GM21390 (cell line): ENCODE measurements at regions not wholly inside any gene's neighbourhood (a gene's known extent, or its start where the extent isn't known, plus 50 kb on each side); places are given as distances from the start of the nearest gene placed in this dataset.

ENCODE experiments used
- ATAC-seq: cut with Tn5 transposase; IDR thresholded peaks from one replicate; pipeline ENCODE4 v1.9.1; 2021; ENCODE audit not compliant: unreplicated experiment

GRCh38 chr10:128694851-128695725, 568.9 kb upstream of the MKI67 start:
- no peak for ATAC-seq

- ATAC-seq = no peak
Measured at GRCh38 chr10:128695931-128696330, 569.7 kb upstream of the MKI67 start.

DNA sequence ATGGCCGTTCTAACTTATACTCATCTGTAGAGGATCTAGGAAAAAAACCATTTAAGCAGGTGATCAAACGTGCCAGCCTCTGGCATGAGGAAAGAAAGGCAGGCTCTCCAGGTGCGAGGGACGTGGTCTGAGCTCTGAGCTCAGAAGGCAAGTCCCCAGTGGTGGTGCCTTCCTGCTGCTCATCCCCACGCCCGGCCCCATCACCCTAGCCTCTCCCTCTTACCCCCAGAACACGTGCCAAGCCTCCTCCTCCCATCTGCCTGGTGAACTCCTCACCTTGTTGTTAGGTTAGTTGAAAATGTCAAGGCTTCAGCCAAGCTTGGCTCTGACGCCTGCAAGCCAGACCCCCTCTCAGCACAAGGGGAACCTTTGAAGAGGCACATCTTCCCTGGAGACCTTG, 571.2 kb upstream of the MKI67 start:
- no peak for ATAC-seq

DNA sequence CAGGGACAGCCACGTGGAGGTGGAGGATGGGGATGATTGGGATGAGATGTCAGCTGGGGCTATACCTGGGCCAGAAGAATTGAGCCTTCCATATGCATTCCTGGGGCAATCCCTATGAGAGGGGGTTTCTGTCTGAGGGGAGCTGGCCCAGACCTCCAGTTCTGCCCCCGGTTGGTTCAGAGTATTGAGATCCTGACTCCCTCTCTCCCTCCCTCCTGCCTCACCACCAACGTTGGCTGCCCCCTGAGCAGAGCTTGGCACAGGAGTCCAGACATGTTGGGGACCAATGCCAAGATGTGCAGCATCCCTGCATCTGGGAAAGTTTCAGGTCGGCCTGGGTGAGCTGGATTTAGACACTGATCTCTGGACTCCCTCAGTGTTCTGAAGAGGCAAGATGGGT, 575.2 kb upstream of the MKI67 start:
- ATAC-seq = no peak

GRCh38 chr10:128701837-128702236, 575.6 kb upstream of the MKI67 start:
- ATAC-seq = no peak

GRCh38 chr10:128704716-128705115, 578.5 kb upstream of the MKI67 start:
- ATAC-seq = no peak

GRCh38 chr10:128708182-128708581, 582.0 kb upstream of the MKI67 start:
- ATAC-seq = no peak

GRCh38 chr10:128709686-128710085, 583.5 kb upstream of the MKI67 start:
- ATAC-seq = no peak

DNA sequence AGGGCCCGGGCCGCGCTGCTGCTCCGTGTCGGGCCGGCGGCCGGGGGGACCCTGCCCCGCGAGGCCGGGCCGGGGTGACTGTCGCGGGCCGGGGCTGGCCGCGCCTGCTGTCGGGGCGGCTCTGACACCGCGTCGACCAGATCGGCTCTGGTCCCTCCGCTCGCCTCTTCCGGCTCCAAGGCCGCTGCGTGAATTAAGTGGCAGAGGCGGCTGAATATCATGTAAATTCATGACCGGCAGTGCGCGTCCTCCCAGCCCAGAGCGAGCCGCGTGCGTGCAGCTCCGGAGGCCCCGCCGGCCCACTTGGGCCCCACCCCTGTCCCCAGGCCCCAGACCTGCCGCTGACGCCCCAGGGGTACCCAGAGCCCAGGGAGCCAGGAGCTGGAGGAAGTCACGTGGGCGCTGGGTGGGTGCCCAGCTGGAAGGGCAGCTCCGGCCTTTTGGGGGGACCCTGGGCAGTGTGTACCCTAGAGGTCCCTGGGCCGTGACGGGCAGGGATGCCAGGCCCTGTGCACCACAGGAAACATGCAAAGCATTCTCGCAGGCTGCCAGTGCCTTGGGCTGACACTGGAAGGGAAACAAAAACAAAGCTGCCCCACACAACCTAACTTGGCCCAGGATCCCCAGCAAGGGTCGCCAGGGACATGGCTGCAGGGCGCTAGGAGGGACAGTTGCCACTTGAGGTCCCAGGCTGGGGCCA, 584.0 kb upstream of the MKI67 start:
- no peak for ATAC-seq

DNA sequence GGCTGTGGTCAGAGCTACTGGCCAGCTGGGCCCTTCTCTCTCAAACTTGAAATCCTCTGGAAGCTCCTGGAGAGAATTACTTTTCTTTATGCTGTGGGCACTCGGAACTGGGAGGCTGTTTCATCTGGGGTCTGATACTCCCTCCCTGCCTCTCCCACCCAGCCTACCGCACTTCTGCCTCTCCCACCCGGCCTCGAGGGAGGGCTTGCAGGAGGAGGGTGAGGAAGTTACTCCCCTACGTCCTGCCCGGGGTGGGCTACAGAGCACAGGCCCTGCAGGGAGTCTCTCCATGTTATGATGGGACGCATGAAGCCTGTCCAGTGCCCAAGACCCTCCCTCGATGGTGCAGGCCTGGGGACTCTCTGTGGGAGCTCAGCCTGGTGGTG, 584.6 kb upstream of the MKI67 start:
- ATAC-seq = no peak

DNA sequence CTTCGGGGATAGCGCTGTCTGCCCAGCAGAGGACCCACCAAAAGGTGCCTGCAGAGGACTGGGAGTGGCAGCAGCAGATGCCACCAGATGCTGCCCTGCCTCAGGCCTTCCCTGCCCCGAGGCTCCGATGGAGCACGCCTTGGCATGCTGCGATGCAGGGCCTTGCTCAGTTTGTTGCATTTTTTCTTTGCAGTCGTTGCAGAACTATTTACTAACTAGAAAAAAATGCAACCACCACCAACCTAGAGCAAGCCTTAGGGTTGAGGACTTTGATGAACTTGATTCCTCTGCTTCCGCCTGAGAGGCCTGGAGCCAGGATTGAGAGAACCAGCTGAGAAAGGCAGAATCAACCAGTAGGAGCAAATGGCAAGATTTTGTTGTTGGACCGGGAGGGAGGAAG, 585.6 kb upstream of the MKI67 start:
- ATAC-seq = no peak

- ATAC-seq = no peak
Measured at GRCh38 chr10:128712661-128713400, 586.6 kb upstream of the MKI67 start.

DNA sequence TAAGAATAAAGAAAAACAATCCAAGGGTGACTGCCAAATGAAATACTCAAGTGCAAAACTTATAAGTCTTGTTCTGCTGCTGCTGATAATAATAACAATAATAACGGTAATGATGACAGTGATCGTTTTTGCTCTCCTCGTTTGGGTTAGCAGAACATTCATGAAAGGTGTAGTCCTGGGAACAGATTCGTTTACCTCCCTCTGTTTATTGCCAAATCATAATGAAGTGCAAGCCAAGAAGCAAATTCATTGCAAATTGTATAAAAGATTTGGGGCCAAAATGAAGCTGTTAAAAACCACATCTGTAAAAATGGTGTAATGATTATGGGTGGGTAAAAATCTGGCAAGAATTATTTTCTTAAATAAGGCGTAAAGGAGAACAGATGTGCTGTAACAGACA, 587.2 kb upstream of the MKI67 start:
- ATAC-seq = no peak

DNA sequence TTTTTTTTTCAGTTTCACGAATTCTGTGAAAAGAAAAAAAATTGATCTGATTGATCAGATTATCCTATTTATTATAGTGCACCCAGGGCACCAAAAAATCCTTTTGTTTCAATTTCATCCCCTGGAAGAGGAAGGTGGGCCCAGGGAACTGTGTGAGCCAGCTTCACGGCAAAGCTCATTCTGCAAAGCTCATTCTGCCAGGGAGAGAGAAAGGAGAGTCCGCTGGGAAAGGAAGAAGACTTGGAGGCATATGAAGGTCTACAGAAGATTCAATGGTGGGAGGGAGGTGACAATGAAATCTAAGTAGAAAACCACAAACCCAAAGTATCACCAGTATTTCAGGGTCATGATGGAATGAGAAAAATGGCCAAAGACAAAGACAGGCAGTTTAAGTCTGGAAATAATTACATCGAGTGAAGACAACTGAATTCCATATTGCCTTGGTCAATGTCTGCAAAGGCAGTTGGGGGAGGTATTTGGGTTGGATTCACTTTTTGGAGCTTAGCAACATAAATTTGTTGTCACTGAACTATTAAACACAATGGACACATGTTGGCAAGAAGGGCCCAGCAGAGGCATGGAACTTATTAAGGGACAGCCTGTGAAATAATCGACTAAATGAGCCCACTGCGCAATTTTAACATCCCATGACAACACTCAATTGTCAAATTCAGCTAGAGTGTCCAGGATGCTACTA, 587.8 kb upstream of the MKI67 start:
- ATAC-seq = no peak

DNA sequence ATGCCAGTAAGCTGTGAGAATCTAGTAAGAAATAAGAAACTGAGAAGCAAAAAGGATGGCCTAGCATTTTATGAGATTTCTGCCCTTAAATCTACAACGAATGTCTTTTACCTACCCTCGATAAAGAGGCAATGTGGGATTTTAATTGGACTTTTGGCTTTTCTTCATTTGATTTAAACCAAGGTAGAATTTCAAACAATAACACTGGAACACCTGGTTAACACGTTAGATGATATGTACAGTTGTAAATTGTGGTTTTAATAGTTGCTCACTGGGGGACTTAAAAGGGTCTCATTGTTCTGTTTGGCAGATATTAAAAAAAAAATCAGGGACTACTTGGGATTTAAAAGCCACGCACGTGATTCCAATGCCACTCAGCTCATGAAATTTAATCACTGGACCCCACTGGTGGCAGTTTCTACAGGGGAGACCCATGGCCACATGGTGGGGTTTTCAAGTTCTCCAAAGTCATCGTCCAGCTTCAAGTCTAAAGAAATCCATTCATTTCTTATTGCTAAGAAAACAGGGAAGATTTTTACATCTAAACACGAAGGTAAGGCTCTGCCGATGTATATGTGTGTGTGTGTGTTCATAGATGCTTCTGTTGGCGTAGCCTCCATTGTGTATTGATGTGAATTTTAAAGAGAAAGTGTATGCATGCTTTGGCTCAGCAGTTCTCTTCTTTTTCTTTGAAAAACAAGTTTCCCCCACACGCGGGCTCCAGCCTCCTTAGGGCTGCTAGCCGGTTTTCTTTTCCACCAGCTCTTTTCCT, 588.6 kb upstream of the MKI67 start:
- no peak for ATAC-seq

DNA sequence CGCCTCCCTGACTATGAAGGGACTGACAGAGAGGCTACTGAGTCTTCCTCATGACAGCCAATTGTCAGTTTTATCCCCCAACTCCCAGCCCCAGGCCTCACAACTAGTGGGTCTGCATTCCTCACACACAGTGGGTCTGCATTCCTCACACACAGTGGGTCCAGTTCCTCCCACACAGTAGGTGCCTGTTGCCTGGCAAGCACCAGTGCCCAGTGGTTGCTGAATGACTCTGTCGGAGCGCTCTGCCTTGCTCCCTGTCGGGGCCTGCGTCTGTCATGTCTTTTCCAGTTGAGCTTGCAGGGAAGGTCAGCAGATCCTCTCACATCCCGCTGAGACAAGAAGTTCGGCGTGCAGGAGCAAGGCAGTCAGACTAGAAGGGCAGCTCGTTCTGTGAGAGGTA, 590.0 kb upstream of the MKI67 start:
- no peak for ATAC-seq

DNA sequence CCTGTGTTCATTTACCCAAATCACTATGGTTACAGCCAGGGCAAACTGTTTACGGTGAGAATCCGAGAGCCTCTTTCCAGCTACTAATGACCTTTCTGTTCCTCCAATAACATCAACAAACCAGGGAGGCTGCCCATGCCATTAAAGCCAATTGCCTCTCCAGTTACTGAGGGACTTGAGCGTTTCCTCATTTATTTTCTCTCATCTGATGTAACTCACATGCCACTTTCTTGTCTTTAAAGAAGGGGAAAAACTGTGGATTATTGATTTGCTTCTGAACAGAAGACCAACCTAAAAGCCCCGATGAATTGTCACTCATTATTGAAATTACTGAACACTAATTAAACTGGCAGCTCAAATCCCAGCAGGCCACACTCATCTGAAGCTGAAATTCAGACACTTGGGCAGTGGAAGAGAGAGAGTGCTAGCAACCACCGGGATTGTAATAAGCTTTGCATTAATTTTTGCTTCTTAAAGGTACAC, 595.8 kb upstream of the MKI67 start:
- ATAC-seq = no peak

DNA sequence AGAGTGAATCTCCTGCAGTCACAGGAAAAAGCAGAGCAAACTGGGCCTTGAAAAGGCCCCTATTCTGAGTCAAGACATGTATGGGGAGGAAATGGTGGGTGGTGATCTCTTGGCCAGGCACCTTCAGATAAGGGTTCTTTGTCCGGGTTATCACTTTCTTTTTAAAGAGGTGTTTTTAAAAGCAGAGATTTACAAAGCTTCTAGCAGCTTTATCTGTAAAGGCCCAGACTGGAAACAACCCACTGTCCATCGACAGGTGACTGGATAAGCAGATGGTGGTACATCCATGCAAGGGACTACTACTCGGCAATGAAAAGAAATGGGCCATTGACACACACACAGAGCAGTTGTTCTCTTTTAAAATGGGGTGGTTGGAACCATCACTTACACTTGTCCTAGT, 596.7 kb upstream of the MKI67 start:
- ATAC-seq = no peak

DNA sequence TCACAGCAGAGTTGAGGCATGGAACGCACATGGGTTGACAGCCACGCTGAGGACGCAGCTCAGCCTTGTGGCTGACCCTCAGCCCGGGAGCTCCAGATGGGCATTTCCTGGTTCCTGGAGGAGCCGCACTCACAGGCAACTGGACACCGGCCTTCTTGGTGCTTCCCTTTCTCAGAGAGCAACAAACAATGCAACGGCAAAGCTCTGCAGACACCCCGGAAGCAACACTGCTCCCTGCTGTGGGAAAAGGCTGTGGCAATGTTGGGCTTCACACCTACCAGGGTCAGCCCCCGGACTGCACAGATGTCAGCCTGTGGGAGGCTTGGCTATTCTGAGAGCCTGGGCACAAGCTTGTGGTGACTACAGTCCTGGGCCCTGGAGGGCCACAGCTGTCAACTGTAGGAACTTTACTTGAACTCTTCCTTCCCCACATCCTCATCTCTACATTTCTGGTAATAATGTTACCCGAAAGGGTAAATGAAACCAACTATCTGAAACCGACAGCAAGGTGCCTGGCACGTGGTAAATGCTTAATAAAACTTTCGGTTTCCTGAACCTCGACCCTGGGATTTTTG, 597.5 kb upstream of the MKI67 start:
- no peak for ATAC-seq

DNA sequence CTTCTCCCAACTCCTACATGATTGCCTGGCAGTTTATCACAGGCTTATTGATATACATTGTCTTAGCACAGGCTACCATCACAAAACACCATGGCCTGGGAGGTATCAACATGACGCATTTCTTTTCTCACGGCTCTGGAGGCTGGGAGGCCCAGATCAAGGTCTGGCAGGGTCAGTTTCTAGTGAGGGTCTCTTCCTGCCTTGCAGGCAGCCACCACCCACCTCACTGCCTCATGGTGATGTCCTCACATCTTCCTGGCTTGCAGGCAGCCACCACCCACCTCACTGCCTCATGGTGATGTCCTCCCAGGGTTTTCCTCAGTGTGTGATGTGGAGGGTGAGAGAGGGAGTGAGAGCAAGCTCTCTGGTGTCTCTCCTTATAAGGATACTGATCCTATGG, 599.3 kb upstream of the MKI67 start:
- ATAC-seq = no peak
